Breast epithelium (tissue), 4 donors: ENCODE measurements at regions not wholly inside any gene's neighbourhood (a gene's known extent, or its start where the extent isn't known, plus 50 kb on each side); places are given as distances from the start of the nearest gene placed in this dataset.

ENCODE experiments used
- DNase-seq, 2 donors: peaks; one replicate each; pipeline ENCODE4 v3.0.0-alpha.2; 2019; ENCODE audit warnings: low spot score in 2 of 2
- H3K27ac ChIP-seq, 2 donors: fragments of 200-600 bp; sonication (generic) in 1 of 2; one replicate each; pipeline ENCODE4 v1.5.1; 2016 to 2019; ENCODE audit warnings: mild to moderate bottlenecking in 1 of 2
- H3K27me3 ChIP-seq, 2 donors: fragments of 200-600 bp; sonication (generic) in 1 of 2; one replicate each; pipeline versions ENCODE4 v1.5.1 to v1.6.0; 2017 to 2019; ENCODE audit warnings: control low read depth in 1 of 2, mild to moderate bottlenecking in 1 of 2
- H3K36me3 ChIP-seq: fragments of 200-600 bp; one replicate; pipeline ENCODE4 v1.5.1; 2019
- H3K4me1 ChIP-seq, 2 donors: fragments of 200-600 bp; sonication (generic); one replicate each; pipeline ENCODE4 v1.5.1; 2016 to 2019; ENCODE audit warnings: control low read depth in 1 of 2
- H3K4me3 ChIP-seq, 3 donors: fragments of 200-600 bp; sonication (generic); 1 replicate in 2 of 3; 2 replicates in 1 of 3; pipeline ENCODE4 v1.5.1; 2016 to 2019; ENCODE audit warnings: mild to moderate bottlenecking in 3 of 3, moderate library complexity in 2 of 3
- H3K9me3 ChIP-seq, 2 donors: fragments of 200-600 bp; sonication (generic) in 1 of 2; one replicate each; pipeline ENCODE4 v1.5.1; 2016 to 2019; ENCODE audit warnings: control low read depth in 1 of 2
- CTCF ChIP-seq, 3 donors: fragments of 450-650 bp; IDR thresholded peaks; one replicate each; pipeline ENCODE4 v1.5.1; 2016 to 2017; ENCODE audit warnings: antibody characterized with exemption in 3 of 3, mild to moderate bottlenecking in 3 of 3, moderate library complexity in 3 of 3
- POLR2A ChIP-seq: fragments of 450-650 bp; IDR thresholded peaks from one replicate; pipeline ENCODE4 v1.6.1; 2016; ENCODE audit warnings: antibody characterized with exemption, mild to moderate bottlenecking, moderate library complexity
- POLR2AphosphoS5 ChIP-seq, 3 donors: sonication (generic); formaldehyde crosslinking; IDR thresholded peaks; one replicate each; pipeline ENCODE4 v1.6.1; 2017; ENCODE audit warnings: antibody characterized with exemption in 3 of 3
- intact Hi-C: fragments of 100-400 bp; cut with DNase I; formaldehyde crosslinking; loops from one replicate; pipeline ENCODE4 v1.15.1; 2023; ENCODE audit warnings: low total_unique reads

GRCh38 chr4:84413480-84413879, 85.6 kb downstream of the NKX6-1 start:
- Histone ChIP-seq H3K4me3 (no peak overlapping the region), H3K9me3 (no peaks in the 10 kb centered on the region), H3K27me3 (no peaks in the 10 kb centered on the region), H3K36me3 (no peaks in the 10 kb centered on the region), H3K27ac (no peak overlapping the region), H3K4me1 (no peaks in the 10 kb centered on the region)
- DNase-seq, result no peak
- intact Hi-C loops, result no loop called here
- no peak for TF ChIP-seq CTCF (IDR thresholded peaks at IDR 0.05)
- no peak for TF ChIP-seq POLR2A

- Histone ChIP-seq H3K9me3 (no peaks in the 10 kb centered on the region), H3K4me3 (no peak overlapping the region), H3K27me3 (no peaks in the 10 kb centered on the region), H3K27ac (no peak overlapping the region), H3K4me1 (no peaks in the 10 kb centered on the region), H3K36me3 (no peaks in the 10 kb centered on the region)
- no peak for DNase-seq
- intact Hi-C loops, result no loop called here
- TF ChIP-seq POLR2A (no peak), POLR2AphosphoS5 (IDR thresholded peaks at IDR 0.05) (no peak), CTCF (IDR thresholded peaks at IDR 0.05) (no peak)
These were observed 87.0 kb downstream of the NKX6-1 start for GRCh38 chr4:84412062-84412461.

- intact Hi-C loops, result no loop called here
- no peak for DNase-seq
- Histone ChIP-seq H3K9me3 (no peaks in the 10 kb centered on the region), H3K4me3 (no peak overlapping the region), H3K27me3 (no peaks in the 10 kb centered on the region), H3K36me3 (no peaks in the 10 kb centered on the region), H3K4me1 (no peaks in the 10 kb centered on the region), H3K27ac (no peak overlapping the region)
- no peak for TF ChIP-seq POLR2A
- TF ChIP-seq POLR2AphosphoS5 (IDR thresholded peaks at IDR 0.05), result no peak
- TF ChIP-seq CTCF (IDR thresholded peaks at IDR 0.05), result no peak
These were observed 91.3 kb downstream of the NKX6-1 start for GRCh38 chr4:84407554-84408407.

GRCh38 chr4:84403656-84404055, 95.4 kb downstream of the NKX6-1 start:
- H3K27ac ChIP-seq, result no peak overlapping the region
- intact Hi-C loops, result no loop called here
- TF ChIP-seq POLR2AphosphoS5 (IDR thresholded peaks at IDR 0.05) (no peak), POLR2A (no peak), CTCF (IDR thresholded peaks at IDR 0.05) (no peak)
- H3K4me3 ChIP-seq, result no peak overlapping the region
- no peaks in the 10 kb centered on the region for H3K36me3 ChIP-seq
- no peaks in the 10 kb centered on the region for H3K27me3 ChIP-seq
- no peak for DNase-seq
- H3K4me1 ChIP-seq, result no peaks in the 10 kb centered on the region
- H3K9me3 ChIP-seq, result no peaks in the 10 kb centered on the region

GRCh38 chr4:84401701-84402306, 97.3 kb downstream of the NKX6-1 start:
- Histone ChIP-seq H3K4me1 (no peaks in the 10 kb centered on the region), H3K4me3 (no peak overlapping the region), H3K9me3 (no peaks in the 10 kb centered on the region), H3K27ac (no peak overlapping the region), H3K36me3 (no peaks in the 10 kb centered on the region), H3K27me3 (no peaks in the 10 kb centered on the region)
- TF ChIP-seq POLR2A (no peak), CTCF (IDR thresholded peaks at IDR 0.05) (no peak), POLR2AphosphoS5 (IDR thresholded peaks at IDR 0.05) (no peak)
- intact Hi-C loops, result no loop called here
- no peak for DNase-seq
